Body of pancreas (tissue), 4 donors: ENCODE measurements at regions not wholly inside any gene's neighbourhood (a gene's known extent, or its start where the extent isn't known, plus 50 kb on each side); places are given as distances from the start of the nearest gene placed in this dataset.

ENCODE experiments used
- POLR2A ChIP-seq, 3 donors: fragments of 450-650 bp; IDR thresholded peaks; one replicate each; pipeline ENCODE4 v1.6.1; 2016; ENCODE audit warnings: antibody characterized with exemption in 3 of 3, mild to moderate bottlenecking in 2 of 3
- TF ChIP-seq, protein P1 (sequence below), 7 experiments: fragments of 450-650 bp in 4 of 7; fragments of 200-600 bp in 3 of 7; sonication (generic) in 3 of 7; IDR thresholded peaks; one replicate each; pipeline ENCODE4 v1.5.1; 2016 to 2019; ENCODE audit warnings: antibody characterized with exemption in 7 of 7

DNA sequence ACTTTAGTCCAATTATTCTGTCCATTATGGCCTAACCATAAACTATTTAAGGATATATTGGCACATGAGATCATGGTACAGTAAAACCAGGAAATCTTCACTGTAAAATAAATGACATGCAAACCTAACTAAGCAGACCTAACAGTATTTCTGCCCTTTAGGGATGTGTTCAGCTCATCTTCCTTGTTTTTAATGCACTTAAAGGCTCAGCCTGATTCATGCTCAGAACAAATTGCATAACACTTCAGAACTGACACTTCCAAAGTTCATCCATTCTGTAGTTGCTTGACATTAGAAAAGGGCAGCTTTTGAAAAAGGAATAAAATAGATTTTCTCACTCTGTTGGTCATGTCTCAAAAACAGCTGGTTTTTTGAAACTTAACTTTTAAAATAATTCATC lies 708.5 kb downstream of the C12orf50 start:
- TF ChIP-seq POLR2A (IDR thresholded peaks at IDR 0.05), result no peak
- TF ChIP-seq, protein P1, sequence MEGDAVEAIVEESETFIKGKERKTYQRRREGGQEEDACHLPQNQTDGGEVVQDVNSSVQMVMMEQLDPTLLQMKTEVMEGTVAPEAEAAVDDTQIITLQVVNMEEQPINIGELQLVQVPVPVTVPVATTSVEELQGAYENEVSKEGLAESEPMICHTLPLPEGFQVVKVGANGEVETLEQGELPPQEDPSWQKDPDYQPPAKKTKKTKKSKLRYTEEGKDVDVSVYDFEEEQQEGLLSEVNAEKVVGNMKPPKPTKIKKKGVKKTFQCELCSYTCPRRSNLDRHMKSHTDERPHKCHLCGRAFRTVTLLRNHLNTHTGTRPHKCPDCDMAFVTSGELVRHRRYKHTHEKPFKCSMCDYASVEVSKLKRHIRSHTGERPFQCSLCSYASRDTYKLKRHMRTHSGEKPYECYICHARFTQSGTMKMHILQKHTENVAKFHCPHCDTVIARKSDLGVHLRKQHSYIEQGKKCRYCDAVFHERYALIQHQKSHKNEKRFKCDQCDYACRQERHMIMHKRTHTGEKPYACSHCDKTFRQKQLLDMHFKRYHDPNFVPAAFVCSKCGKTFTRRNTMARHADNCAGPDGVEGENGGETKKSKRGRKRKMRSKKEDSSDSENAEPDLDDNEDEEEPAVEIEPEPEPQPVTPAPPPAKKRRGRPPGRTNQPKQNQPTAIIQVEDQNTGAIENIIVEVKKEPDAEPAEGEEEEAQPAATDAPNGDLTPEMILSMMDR (IDR thresholded peaks at IDR 0.05), result no peak
